ENCODE measurements at regions not wholly inside any gene's neighbourhood (a gene's known extent, or its start where the extent isn't known, plus 50 kb on each side); places are given as distances from the start of the nearest gene placed in this dataset.

DNA sequence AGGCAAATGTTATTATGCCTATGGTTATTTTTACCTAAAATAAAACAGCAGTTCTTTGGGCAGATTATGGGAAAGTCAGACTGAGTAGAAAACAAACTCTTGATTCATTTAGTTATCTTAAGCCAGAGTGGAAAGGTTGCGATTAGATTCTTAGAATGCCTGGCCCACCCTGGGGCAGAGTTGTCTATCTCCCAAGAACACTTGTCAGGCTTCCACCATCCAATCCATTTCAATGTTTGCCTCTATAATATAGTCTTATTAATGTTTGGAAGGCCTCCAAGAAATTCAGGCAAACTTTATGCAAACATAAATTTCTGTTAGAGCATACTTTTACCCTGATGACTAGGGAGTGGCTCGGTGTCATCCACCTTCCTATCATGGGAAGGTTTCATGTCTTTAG, 207.0 kb downstream of the SLITRK6 start:
- no peak for DNase-seq (ENCODE audit: low spot score)
- TF ChIP-seq, protein P1, sequence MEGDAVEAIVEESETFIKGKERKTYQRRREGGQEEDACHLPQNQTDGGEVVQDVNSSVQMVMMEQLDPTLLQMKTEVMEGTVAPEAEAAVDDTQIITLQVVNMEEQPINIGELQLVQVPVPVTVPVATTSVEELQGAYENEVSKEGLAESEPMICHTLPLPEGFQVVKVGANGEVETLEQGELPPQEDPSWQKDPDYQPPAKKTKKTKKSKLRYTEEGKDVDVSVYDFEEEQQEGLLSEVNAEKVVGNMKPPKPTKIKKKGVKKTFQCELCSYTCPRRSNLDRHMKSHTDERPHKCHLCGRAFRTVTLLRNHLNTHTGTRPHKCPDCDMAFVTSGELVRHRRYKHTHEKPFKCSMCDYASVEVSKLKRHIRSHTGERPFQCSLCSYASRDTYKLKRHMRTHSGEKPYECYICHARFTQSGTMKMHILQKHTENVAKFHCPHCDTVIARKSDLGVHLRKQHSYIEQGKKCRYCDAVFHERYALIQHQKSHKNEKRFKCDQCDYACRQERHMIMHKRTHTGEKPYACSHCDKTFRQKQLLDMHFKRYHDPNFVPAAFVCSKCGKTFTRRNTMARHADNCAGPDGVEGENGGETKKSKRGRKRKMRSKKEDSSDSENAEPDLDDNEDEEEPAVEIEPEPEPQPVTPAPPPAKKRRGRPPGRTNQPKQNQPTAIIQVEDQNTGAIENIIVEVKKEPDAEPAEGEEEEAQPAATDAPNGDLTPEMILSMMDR (IDR thresholded peaks at IDR 0.05): no peak
- ATAC-seq (ENCODE audit: low FRiP score): no peak

DNA sequence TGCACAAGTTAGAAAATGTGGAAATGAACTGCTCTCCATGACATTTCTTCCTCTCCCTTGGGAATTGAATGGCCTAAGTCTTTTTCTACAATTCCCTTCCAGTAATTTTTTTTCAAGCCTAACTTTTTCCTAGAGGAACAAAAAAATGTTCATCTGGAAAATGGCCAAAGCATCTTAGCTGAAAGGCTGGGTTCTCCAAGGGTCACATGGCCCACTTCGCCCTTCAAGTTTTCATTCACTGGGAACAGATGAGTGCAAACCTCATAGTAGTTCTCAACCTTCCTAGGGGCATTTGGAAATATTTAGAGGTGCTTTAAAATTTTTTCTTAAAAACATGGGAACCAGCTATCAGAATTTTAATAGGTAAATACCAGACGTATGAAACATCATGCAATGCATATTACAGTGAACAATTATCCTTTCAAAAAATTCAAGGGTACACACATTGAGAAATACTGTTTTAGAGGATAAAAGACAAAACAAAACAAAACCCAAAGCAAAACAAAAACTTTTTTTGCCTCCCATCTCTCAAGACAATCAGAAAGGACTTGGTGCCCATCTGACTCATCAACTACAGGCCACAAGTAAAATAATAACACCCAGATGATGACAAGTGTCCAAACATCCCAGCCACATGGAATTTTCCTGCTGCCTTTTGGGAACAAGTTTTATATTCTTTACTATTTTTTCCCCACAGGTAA, 208.8 kb downstream of the SLITRK6 start:
- DNase-seq (ENCODE audit: low spot score) (no peak), ATAC-seq (ENCODE audit: low FRiP score) (no peak)
- TF ChIP-seq, protein P1 (IDR thresholded peaks at IDR 0.05): no peak

DNA sequence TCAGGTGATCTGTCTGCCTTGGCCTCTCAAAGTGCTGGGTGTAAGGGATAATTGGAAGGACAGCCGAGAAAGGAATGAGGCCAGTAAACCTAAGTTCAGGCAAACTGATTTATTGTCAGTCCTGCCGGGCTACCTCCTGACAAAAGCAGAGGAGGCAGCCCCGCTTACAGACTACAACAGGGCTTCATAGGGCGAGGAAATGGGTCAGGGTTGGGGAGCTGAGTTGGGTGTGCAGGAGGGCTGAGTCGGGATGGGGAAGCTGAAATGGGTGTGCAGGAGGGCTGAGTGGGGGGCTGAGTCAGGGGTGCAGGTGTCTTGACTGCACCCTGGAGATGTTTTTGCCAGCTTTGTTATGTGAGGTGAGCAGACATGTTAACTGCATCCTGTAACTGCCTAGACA, 210.2 kb downstream of the SLITRK6 start:
- DNase-seq (ENCODE audit: low spot score) (no peak), ATAC-seq (ENCODE audit: low FRiP score) (no peak)
- TF ChIP-seq, protein P1 (IDR thresholded peaks at IDR 0.05): no peak

DNA sequence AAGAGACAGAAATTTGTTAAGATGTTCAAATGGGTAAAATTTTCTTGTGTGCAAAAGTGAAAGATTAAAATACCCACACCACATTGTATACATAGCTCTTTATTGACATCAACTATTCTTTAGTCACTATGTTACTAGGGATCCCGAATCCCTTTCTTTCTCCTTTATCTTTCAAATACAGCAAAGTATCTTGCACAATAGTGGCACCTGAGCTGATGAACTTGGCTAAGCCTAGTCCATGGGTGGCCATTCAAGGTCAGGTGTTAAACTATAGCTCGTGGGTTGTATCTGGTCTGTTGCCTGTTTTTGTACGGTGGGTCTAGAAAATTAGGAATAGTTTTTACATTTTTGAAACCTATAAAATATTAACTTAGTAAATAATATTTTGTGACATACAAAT, 210.9 kb downstream of the SLITRK6 start:
- DNase-seq (ENCODE audit: low spot score): no peak
- TF ChIP-seq, protein P1 (IDR thresholded peaks at IDR 0.05): no peak
- no peak for ATAC-seq (ENCODE audit: low FRiP score)

DNA sequence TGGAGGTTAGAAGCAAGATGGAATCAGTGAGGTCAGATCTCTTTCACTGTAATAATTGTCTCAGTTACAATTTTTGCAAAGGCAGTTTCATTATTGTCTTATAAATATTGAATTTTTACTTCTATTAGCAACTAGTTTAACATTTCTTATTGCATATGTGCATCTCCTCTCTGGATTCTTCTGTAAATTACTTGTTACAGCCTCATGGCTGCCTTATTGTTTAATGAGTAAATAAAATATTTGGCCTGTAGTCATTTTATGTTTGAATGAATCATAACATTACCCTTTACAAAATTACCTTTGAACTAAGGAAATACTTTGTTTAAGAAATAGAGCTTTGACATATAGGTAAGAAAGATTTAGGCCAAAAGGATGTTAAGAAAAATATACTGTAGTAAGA, 212.4 kb downstream of the SLITRK6 start:
- TF ChIP-seq, protein P1 (IDR thresholded peaks at IDR 0.05): no peak

DNA sequence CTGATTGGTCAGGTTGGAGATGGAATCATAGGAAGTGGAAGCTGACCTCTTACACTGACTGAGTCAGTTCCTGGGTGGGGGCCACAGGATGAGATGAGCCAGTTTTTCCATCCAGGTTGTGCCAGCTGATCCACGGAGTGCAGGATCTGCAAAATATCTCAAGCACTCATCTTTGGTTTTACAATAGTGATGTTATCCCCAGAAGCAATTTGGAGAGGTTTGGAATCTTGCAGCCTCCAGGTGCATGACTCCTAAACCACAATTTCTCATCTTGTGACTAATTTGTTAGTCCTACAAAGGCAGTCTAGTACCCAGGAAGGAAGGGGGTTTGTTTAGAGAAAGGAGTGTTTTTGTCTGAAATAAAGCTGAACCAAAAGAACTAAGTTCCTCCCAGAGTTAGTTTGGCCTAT, 212.8 kb downstream of the SLITRK6 start:
- TF ChIP-seq, protein P1 (IDR thresholded peaks at IDR 0.05): no peak
- DNase-seq (ENCODE audit: low spot score) (no peak), ATAC-seq (ENCODE audit: low FRiP score) (no peak)

More for the DNA sequence above, 212.4 kb downstream of the SLITRK6 start:
- no peak for ATAC-seq (ENCODE audit: low FRiP score)
- no peak for DNase-seq (ENCODE audit: low spot score)

DNA sequence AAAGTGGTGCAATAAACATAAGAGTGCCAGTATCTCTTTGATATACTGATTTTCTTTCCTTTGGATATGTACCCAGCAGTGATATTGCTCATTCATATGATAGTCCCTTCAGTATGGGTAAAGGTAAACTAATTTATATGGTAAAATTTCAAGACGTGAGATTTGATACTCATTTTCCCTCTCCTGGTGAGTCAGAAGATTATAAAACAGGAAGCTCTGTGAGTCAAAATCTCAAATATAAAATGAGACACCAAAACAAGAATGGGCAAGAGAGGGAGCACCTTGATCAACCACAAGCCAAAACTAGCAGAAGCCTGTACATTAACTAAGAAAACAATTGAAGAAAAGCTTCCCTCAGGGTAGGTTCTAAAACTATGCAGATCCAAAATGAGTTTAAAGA, 216.3 kb downstream of the SLITRK6 start:
- DNase-seq (ENCODE audit: low spot score): no peak
- TF ChIP-seq, protein P1 (IDR thresholded peaks at IDR 0.05): no peak

More for the DNA sequence above, 216.3 kb downstream of the SLITRK6 start:
- no peak for ATAC-seq (ENCODE audit: low FRiP score)

Data from omental fat pad (tissue), 3 donors.